Neural cell (in vitro differentiated cells): ENCODE measurements at regions not wholly inside any gene's neighbourhood (a gene's known extent, or its start where the extent isn't known, plus 50 kb on each side); places are given as distances from the start of the nearest gene placed in this dataset.

Experiments
- H2AFZ ChIP-seq: fragments of 200-600, 300-800 bp; sonication (generic), shearing (Covaris generic); 2 replicates; pipeline ENCODE4 v1.6.0; 2014; ENCODE audit warnings: low read depth, mild to moderate bottlenecking, antibody characterized with exemption, low read length, moderate library complexity
- H3F3A ChIP-seq: fragments of 200-600 bp; shearing (Covaris generic); 2 replicates; pipeline ENCODE4 v1.6.1; 2016; ENCODE audit warnings: mild to moderate bottlenecking, moderate library complexity, mixed read lengths, antibody characterized with exemption, low read length; ENCODE audit not compliant: insufficient read depth, poor library complexity, severe bottlenecking
- H3K27ac ChIP-seq: fragments of 200-600, 300-800 bp; sonication (generic), shearing (Covaris generic); 2 replicates; pipeline ENCODE4 v1.5.1; 2014; ENCODE audit warnings: mild to moderate bottlenecking, low read length, moderate library complexity
- H3K27me3 ChIP-seq: fragments of 300-800, 200-600 bp; sonication (generic), shearing (Covaris generic); 2 replicates; pipeline ENCODE4 v1.6.0; 2014; ENCODE audit warnings: mild to moderate bottlenecking, low read depth, low read length, moderate library complexity; ENCODE audit not compliant: insufficient read depth
- H3K36me3 ChIP-seq: fragments of 300-800, 200-600 bp; sonication (generic), shearing (Covaris generic); 2 replicates; pipeline ENCODE4 v1.5.1; 2014; ENCODE audit warnings: mild to moderate bottlenecking, antibody characterized with exemption, low read length, moderate library complexity; ENCODE audit not compliant: insufficient read depth
- H3K4me2 ChIP-seq: fragments of 300-800, 200-600 bp; sonication (generic), shearing (Covaris generic); 2 replicates; pipeline ENCODE4 v1.6.0; 2014; ENCODE audit warnings: mild to moderate bottlenecking, low read length
- H3K4me3 ChIP-seq: fragments of 300-800, 200-600 bp; sonication (generic), shearing (Covaris generic); 2 replicates; pipeline ENCODE4 v1.5.1; 2014; ENCODE audit warnings: mild to moderate bottlenecking, low read length, moderate library complexity
- H3K79me2 ChIP-seq: fragments of 200-600 bp; shearing (Covaris generic); replicated peaks from 2 replicates; pipeline ENCODE4 v1.6.0; 2014; ENCODE audit warnings: mild to moderate bottlenecking, low read length, moderate library complexity; ENCODE audit not compliant: insufficient read depth
- H3K9ac ChIP-seq: fragments of 300-800, 200-600 bp; sonication (generic), shearing (Covaris generic); 2 replicates; pipeline ENCODE4 v1.6.1; 2016; ENCODE audit warnings: mild to moderate bottlenecking, low read length, mixed read lengths
- H3K9me2 ChIP-seq: fragments of 200-600 bp; shearing (Covaris generic); 2 replicates; pipeline ENCODE4 v1.6.1; 2016; ENCODE audit warnings: mild to moderate bottlenecking, low read length, mixed read lengths; ENCODE audit not compliant: insufficient read depth
- H3K9me3 ChIP-seq: fragments of 200-600, 300-800 bp; sonication (generic), shearing (Covaris generic); 2 replicates; pipeline ENCODE4 v1.6.1; 2016; ENCODE audit warnings: mild to moderate bottlenecking, mixed run types, low read length, moderate library complexity, mixed read lengths
- H4K20me1 ChIP-seq: fragments of 200-600 bp; shearing (Covaris generic); 2 replicates; pipeline ENCODE4 v1.6.1; 2016; ENCODE audit warnings: mild to moderate bottlenecking, mixed run types; ENCODE audit not compliant: insufficient read depth
- CTCF ChIP-seq: fragments of 450-650 bp; IDR thresholded peaks from 2 replicates; pipeline ENCODE4 v1.5.1; 2014; ENCODE audit warnings: antibody characterized with exemption, mild to moderate bottlenecking, moderate library complexity; ENCODE audit not compliant: poor library complexity, severe bottlenecking
- EP300 ChIP-seq: fragments of 450-650 bp; conservative IDR thresholded peaks from 2 replicates; pipeline ENCODE4 v1.6.1; 2014; ENCODE audit warnings: antibody characterized with exemption, mild to moderate bottlenecking, moderate library complexity; ENCODE audit not compliant: poor library complexity, severe bottlenecking
- EZH2 ChIP-seq: fragments of 200-600, 300-800 bp; shearing (Covaris generic), sonication (generic); IDR thresholded peaks from 2 replicates; pipeline ENCODE4 v1.6.1; 2014; ENCODE audit warnings: antibody characterized with exemption, low read length, borderline replicate concordance, mild to moderate bottlenecking; ENCODE audit not compliant: insufficient read depth, poor library complexity, severe bottlenecking
- MXI1 ChIP-seq: fragments of 450-650 bp; conservative IDR thresholded peaks from 2 replicates; pipeline ENCODE4 v1.6.1; 2014; ENCODE audit warnings: antibody characterized with exemption, mild to moderate bottlenecking; ENCODE audit not compliant: poor library complexity, severe bottlenecking
- POLR2AphosphoS5 ChIP-seq: IDR thresholded peaks from 2 replicates; pipeline ENCODE4 v1.6.1; 2012
- RAD21 ChIP-seq: fragments of 450-650 bp; conservative IDR thresholded peaks from 2 replicates; pipeline ENCODE4 v1.6.1; 2014; ENCODE audit warnings: antibody characterized with exemption, mild to moderate bottlenecking, moderate library complexity
- SMC3 ChIP-seq: fragments of 450-650 bp; conservative IDR thresholded peaks from 2 replicates; pipeline ENCODE4 v1.6.1; 2014; ENCODE audit warnings: antibody characterized with exemption, mild to moderate bottlenecking, moderate library complexity; ENCODE audit not compliant: poor library complexity
- TAF1 ChIP-seq: IDR thresholded peaks from 2 replicates; pipeline ENCODE4 v1.6.1; 2012; ENCODE audit warnings: low read depth
- TF ChIP-seq, protein P1 (sequence below): IDR thresholded peaks from 2 replicates; pipeline ENCODE4 v1.6.1; 2012; ENCODE audit warnings: borderline replicate concordance

- no peak overlapping the region for H3K27ac ChIP-seq
- no peak for TF ChIP-seq RAD21
- no peak for TF ChIP-seq MXI1
- no peak for TF ChIP-seq POLR2AphosphoS5
- no peak for TF ChIP-seq TAF1
- H3K27me3 ChIP-seq, result no peaks in the 10 kb centered on the region
- no peak overlapping the region for H3K4me2 ChIP-seq
- no peak overlapping the region for H3K4me3 ChIP-seq
- H3K9me2 ChIP-seq, result no peaks in the 10 kb centered on the region
- H3K9me3 ChIP-seq, result no peaks in the 10 kb centered on the region
- no peak overlapping the region for H2AFZ ChIP-seq
- H3K9ac ChIP-seq, result no peak overlapping the region
- H4K20me1 ChIP-seq, result no peaks in the 10 kb centered on the region
- no peaks in the 10 kb centered on the region for H3K79me2 ChIP-seq
- no peaks in the 10 kb centered on the region for H3K36me3 ChIP-seq
- H3F3A ChIP-seq, result no peaks in the 10 kb centered on the region
Observed at GRCh38 chr3:36201546-36201945, 178.8 kb upstream of the STAC start.

- TF ChIP-seq MXI1, result no peak
- TF ChIP-seq EZH2, result no peak
- no peak for TF ChIP-seq CTCF
- TF ChIP-seq EP300, result peak; percentile 23
- TF ChIP-seq TAF1, result no peak
- TF ChIP-seq SMC3, result no peak
- no peak for TF ChIP-seq POLR2AphosphoS5
- TF ChIP-seq, protein P1, sequence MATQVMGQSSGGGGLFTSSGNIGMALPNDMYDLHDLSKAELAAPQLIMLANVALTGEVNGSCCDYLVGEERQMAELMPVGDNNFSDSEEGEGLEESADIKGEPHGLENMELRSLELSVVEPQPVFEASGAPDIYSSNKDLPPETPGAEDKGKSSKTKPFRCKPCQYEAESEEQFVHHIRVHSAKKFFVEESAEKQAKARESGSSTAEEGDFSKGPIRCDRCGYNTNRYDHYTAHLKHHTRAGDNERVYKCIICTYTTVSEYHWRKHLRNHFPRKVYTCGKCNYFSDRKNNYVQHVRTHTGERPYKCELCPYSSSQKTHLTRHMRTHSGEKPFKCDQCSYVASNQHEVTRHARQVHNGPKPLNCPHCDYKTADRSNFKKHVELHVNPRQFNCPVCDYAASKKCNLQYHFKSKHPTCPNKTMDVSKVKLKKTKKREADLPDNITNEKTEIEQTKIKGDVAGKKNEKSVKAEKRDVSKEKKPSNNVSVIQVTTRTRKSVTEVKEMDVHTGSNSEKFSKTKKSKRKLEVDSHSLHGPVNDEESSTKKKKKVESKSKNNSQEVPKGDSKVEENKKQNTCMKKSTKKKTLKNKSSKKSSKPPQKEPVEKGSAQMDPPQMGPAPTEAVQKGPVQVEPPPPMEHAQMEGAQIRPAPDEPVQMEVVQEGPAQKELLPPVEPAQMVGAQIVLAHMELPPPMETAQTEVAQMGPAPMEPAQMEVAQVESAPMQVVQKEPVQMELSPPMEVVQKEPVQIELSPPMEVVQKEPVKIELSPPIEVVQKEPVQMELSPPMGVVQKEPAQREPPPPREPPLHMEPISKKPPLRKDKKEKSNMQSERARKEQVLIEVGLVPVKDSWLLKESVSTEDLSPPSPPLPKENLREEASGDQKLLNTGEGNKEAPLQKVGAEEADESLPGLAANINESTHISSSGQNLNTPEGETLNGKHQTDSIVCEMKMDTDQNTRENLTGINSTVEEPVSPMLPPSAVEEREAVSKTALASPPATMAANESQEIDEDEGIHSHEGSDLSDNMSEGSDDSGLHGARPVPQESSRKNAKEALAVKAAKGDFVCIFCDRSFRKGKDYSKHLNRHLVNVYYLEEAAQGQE, result no peak
- no peak for TF ChIP-seq RAD21
- H3K9me3 ChIP-seq, result no peaks in the 10 kb centered on the region
- H3F3A ChIP-seq, result no peaks in the 10 kb centered on the region
- no peaks in the 10 kb centered on the region for H3K36me3 ChIP-seq
- no peak overlapping the region for H3K4me3 ChIP-seq
- H2AFZ ChIP-seq, result no peak overlapping the region
- H3K79me2 ChIP-seq, result no peaks in the 10 kb centered on the region
- no peak overlapping the region for H3K4me2 ChIP-seq
- H3K9me2 ChIP-seq, result no peaks in the 10 kb centered on the region
- no peaks in the 10 kb centered on the region for H4K20me1 ChIP-seq
- H3K9ac ChIP-seq, result no peak overlapping the region
- no peaks in the 10 kb centered on the region for H3K27me3 ChIP-seq
- H3K27ac ChIP-seq, result no peak overlapping the region
Observed at GRCh38 chr3:36206956-36207580, 173.2 kb upstream of the STAC start.
